Middle frontal gyrus (tissue), 1 donor: ENCODE measurements at regions not wholly inside any gene's neighbourhood (a gene's known extent, or its start where the extent isn't known, plus 50 kb on each side); places are given as distances from the start of the nearest gene placed in this dataset.
"Not testable (repeated sequence)": the region's sequence is repeated elsewhere in the genome, so short reads cannot be mapped to it uniquely, and the experiment has no call there.

Experiments used
- DNase-seq: peaks from one replicate; pipeline ENCODE4 v3.0.0-alpha.2; 2015; ENCODE audit warnings: low spot score; ENCODE audit errors: extremely low spot score

DNA sequence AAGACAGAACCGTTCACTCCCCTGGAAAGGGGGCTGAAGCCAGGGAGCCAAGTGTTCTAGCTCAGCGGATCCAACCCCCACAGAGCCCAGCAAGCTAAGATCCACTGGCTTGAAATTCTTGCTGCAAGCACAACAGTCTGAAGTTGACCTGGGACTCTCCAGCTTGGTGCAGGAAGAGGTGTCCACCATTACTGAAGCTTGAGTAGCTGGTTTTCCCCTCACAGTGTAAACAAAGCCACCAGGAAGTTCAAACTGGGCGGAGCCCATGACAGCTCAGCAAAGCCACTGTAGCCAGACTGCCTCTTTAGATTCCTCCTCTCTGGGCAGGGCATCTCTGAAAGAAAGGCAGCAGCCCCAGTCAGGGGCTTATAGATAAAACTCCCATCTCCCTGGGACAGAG, 132.8 kb upstream of the SPRED1 start:
- DNase-seq: not testable (repeated sequence)

DNA sequence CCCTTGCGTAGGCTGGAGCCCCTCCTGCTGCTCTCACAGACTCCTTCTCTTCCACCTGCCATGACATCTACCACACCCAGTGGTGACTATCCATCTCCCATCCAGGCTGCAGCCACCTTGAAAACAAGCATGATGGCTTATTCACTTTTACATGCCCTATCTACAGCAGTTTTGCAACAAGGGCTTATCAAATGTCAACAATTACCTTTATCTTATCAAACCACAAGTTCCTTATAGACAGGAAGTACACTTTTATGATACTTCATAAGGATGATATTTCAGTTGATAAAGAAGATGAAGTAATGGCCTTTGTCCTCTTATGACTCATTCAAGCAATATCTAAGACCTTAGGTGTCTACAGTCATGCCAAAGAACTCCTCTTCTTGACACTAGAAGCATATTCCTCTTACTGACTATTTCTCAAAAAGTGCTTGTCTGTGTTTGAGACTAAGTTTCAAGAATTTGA, 125.3 kb upstream of the SPRED1 start:
- no peak for DNase-seq

GRCh38 chr15:38128341-38128781, 124.3 kb upstream of the SPRED1 start:
- no peak for DNase-seq

DNA sequence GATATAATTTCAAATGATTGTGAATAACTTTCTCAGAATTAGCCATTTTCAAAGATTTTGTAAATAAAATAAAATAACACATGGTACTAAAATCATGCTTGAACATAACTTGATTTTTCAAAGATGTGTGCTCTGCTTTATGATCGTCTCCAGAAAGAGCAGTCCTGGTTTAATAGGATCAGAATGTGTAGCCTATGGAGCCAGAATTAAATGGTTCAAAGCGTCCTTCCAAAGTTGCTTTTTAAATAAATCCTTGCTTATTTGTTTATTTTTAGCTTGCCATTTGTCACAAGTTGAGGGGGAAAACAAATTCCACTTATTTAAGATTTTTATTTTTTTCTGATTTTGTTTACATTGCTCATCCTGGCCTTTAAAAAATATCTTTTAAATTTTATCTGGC, 123.7 kb upstream of the SPRED1 start:
- DNase-seq: no peak

DNA sequence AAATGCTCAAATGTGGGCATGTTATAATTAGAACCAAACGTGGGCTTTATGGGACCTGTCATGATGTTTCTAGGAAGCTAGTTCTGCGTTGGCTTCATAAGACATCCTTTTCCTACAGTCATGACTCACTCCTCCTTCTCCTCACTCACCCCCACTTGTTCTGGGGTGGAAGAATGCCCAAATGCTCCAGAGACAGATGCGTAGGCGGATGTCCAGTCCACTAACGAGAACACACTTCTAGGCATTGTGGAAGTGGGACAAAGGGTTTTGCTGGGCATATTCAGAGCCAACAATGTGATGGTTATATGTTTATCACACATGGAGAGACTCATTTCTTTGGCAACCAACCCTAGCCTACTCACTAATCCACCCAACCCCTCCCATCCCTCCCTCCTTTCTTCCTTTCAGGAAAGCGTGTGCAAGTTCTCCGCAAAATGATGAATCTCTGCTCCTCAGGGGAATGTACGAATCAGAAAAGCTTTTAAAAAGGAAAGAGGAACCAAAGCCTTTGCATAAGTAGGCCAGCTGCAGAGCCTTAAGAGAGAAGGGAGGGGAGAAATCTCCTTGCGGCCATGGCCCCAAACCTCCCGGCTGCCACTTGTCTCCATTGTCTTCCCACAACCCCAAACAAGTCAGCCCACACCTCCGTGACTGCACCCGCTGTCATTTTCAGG, 123.0 kb upstream of the SPRED1 start:
- peak; percentile 69 for DNase-seq

- no peak for DNase-seq
Measured at GRCh38 chr15:38130205-38130567, 122.5 kb upstream of the SPRED1 start.

DNA sequence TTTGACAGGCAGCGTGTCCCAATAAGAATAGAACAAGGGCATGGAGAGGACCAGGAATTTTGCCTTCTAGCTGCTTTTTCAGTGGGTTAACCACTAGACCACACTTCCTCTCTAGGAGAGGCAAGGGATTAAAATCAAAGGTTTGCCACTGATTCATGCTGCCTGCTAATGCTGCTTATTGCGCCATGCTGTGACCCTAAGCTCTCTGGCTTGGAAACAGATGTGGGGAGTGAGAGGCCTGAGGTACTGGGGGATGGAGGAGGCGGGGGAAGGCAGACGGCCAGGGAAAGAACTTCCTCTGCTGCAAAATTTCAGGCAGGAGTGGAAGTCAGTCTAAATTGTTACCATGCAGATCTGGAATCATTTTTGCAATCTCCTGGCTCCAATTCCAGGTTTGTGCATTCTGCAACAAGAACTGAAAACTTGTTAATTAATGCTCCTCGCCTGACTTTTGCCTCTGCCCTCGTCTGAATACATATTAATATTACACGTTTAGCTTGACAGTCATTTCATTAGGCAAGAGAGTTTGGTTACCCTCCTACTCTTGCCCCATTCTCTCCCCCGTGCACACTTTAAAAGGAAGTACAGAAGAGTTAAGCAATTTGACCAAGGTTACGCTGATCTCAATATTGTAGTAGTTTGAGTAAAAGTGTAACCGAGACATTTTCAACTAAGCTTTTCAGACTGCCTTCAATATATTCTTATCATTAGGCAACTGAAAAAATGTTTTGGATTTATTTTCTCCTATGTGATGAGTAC, 121.7 kb upstream of the SPRED1 start:
- DNase-seq: no peak

DNA sequence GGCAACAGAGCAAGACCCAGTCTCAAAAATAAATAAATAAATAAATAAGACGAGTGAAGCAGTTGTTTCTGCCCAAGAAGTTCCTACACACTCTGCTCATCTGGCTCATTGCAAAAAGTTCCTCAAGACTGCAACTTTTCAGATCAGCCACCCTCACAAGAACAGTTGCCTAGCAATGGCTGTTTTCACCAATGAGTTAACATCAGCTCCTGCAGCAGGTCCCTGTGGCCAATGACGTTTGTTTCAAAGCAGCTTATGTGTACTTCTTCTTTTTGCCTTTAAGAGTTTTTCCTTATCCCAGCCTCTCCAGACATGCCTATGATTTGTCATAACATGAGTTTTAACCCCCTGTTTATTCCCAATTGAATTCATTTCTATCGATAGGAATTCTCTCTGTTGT, 118.4 kb upstream of the SPRED1 start:
- DNase-seq: no peak

DNA sequence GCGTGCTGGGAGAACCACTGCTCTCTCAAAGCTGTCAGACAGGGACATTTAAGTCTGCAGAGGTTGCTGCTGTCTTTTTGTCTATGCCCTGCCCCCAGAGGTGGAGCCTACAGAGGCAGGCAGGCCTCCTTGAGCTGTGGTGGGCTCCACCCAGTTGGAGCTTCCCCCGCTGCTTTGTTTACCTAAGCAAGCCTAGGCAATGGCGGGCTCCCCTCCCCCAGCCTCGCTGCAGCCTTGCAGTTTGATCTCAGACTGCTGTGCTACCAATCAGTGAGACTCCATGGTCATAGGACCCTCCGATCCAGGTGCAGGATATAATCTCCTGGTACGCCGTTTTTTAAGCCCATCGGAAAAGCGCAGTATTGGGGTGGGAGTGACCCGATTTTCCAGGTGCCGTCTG, 110.4 kb upstream of the SPRED1 start:
- not testable (repeated sequence) for DNase-seq

DNA sequence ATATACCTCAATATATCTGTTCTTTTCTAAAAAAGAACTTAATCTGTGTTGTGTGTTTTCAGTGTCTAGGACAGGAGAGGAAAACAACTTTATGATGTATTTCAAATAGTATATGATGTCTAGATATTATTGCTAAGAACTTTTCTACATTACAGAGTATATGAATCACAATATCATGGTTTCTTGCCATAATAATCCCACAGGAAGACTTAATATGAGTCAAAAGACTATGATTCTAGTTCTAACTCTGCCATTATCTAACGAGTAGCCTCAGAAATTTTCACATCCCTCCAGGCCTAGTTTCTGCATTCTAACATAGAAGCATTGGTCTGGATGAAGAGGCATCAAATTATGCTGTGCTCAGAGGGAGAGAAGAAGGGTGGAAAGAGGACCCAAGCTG, 107.7 kb upstream of the SPRED1 start:
- no peak for DNase-seq

DNA sequence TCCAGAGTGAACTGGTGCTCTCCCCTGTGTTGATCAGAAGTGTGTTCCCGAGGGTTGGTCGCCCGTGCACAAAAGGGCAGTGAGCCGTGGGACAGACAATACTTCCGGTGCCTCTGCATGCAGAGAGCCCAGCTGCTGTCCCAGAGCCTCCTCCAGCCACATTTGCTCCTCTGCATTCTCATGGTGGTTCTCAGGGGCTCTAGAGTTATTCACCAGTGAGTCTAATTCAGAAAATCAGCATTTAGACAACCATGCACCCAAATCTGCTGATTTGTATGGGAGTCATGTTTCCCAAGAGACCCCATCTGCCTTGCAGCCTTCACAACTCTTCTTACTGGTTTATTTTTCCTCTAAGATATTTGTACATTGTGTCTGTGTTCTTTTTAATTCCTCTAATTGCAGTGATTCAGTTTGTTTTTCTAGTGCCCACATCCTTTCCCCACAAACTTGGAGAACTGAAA, 107.0 kb upstream of the SPRED1 start:
- no peak for DNase-seq

GRCh38 chr15:38147246-38147645, 105.4 kb upstream of the SPRED1 start:
- DNase-seq: no peak

GRCh38 chr15:38148471-38148870, 104.2 kb upstream of the SPRED1 start:
- DNase-seq: no peak

DNA sequence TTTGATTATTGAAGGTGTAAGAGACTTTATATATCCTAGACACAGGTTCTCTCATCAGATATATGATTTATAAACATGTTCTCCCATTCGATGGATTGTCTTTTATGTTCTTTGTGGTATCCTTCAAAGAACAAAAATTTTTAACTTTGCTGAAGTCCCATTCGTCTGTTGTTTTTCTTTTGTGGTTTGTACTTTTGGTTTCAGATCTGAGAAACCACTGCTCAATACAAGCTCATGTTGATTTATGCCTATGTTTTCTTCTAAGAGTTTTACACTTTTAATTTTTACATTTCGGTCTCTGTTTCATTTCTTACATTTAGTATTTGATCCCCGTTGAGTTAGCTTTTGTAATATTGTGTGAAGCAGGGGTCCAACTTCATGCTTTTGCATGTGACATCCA, 103.3 kb upstream of the SPRED1 start:
- no peak for DNase-seq

- DNase-seq: no peak
Measured at GRCh38 chr15:38150148-38150547, 102.5 kb upstream of the SPRED1 start.

- DNase-seq: no peak
Measured at GRCh38 chr15:38150794-38151193, 101.8 kb upstream of the SPRED1 start.

- DNase-seq: no peak
Measured at GRCh38 chr15:38153781-38154180, 98.9 kb upstream of the SPRED1 start.

GRCh38 chr15:38154255-38154654, 98.4 kb upstream of the SPRED1 start:
- no peak for DNase-seq

GRCh38 chr15:38154837-38155236, 97.8 kb upstream of the SPRED1 start:
- DNase-seq: no peak

GRCh38 chr15:38163658-38164057, 89.0 kb upstream of the SPRED1 start:
- DNase-seq: no peak

DNA sequence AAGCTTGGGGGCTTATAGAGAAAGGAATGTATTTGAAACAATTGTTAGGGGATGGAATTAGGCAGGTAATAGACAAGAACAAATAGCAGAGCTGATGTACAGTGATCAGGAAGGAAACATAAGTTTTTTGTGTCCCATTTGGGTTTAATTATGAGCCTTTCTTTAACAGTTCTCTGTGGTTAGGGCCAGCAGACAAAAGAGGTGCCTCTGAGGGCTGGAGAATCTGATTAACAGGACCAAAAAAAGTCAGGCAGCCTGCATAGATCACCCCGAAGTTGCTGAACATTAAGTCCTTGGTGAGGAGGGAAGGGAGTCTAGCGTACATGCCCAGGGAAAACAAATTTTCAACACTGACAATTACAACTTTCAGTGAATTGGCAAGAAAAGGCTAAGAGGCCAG, 88.6 kb upstream of the SPRED1 start:
- DNase-seq: no peak

GRCh38 chr15:38164507-38164906, 88.1 kb upstream of the SPRED1 start:
- DNase-seq: no peak
